ENCODE measurements at regions not wholly inside any gene's neighbourhood (a gene's known extent, or its start where the extent isn't known, plus 50 kb on each side); places are given as distances from the start of the nearest gene placed in this dataset.

DNA sequence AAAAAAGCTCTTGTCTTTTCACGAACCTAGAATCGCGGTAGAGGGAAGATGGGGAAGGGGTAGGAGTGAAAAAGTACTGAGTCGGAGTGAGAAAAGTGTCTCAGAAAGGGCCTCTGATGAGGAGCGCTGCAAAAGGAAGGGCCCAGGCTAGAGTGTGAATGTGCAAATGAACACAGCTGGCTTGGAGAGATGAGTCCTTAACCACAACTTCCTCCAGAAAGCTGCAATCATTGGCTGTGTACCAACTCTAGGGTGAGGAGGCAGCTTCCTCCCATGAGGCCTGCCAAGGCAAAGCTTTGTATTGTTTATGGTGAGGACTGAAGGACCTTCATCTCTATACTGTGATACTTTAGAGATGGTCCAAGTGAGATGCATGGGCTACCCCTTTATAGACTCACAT is 566.9 kb upstream of the ANO5 start:
- TF ChIP-seq, protein P1, sequence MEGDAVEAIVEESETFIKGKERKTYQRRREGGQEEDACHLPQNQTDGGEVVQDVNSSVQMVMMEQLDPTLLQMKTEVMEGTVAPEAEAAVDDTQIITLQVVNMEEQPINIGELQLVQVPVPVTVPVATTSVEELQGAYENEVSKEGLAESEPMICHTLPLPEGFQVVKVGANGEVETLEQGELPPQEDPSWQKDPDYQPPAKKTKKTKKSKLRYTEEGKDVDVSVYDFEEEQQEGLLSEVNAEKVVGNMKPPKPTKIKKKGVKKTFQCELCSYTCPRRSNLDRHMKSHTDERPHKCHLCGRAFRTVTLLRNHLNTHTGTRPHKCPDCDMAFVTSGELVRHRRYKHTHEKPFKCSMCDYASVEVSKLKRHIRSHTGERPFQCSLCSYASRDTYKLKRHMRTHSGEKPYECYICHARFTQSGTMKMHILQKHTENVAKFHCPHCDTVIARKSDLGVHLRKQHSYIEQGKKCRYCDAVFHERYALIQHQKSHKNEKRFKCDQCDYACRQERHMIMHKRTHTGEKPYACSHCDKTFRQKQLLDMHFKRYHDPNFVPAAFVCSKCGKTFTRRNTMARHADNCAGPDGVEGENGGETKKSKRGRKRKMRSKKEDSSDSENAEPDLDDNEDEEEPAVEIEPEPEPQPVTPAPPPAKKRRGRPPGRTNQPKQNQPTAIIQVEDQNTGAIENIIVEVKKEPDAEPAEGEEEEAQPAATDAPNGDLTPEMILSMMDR (IDR thresholded peaks at IDR 0.05), result no peak
- DNase-seq (ENCODE audit: low spot score) (no peak), ATAC-seq (ENCODE audit: low FRiP score) (no peak)

DNA sequence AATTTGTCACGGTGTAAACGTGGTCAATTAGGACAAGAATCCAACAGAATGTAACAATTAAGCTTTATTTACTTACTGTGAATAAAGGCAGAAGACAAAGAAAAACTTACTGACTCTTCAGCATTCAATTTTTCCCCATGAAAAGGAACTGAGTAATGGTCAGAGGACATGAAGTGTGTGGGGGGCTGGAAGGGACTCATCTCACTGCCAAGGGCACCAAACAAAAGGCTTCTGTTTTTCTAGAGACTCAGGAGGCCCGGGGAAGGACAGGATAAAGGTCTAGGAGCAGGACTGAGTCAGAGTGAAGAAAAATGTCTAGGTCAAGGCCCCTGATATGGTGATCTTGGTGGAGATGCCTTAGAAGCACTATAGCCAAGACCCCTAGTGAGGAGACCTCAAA is 564.2 kb upstream of the ANO5 start:
- TF ChIP-seq, protein P1 (IDR thresholded peaks at IDR 0.05), result no peak
- DNase-seq (ENCODE audit: low spot score) (no peak), ATAC-seq (ENCODE audit: low FRiP score) (no peak)

DNA sequence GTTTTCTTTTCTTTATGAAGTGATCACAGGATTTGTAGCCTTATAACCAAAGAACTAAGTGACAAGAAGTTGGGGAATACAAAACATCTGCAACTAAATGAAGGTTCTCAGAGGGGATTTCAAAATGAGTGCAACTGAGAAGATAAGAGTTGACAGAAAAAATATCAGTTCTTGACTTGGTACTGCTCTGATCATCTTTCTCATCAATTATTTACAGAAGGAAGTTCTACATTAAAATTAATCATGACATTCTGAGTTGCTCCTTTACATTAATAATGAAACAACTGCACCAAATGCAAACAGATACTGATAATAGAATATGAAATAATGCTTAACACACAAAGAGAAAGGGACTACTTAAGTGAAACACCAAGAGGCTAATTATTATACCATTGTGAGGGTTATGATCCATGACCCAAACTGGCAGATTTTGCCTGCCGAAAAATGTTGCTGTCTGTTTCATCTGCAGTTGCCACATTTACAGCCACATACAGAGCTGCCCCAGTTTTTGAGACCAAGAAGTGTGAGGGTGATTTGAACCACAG is 561.9 kb upstream of the ANO5 start:
- ATAC-seq (ENCODE audit: low FRiP score), result no peak
- TF ChIP-seq, protein P1 (IDR thresholded peaks at IDR 0.05), result no peak
- no peak for DNase-seq (ENCODE audit: low spot score)

GRCh38 chr11:21631991-21632390 is 560.9 kb upstream of the ANO5 start:
- ATAC-seq (ENCODE audit: low FRiP score) (no peak), DNase-seq (ENCODE audit: low spot score) (no peak)
- TF ChIP-seq, protein P1 (IDR thresholded peaks at IDR 0.05), result no peak

DNA sequence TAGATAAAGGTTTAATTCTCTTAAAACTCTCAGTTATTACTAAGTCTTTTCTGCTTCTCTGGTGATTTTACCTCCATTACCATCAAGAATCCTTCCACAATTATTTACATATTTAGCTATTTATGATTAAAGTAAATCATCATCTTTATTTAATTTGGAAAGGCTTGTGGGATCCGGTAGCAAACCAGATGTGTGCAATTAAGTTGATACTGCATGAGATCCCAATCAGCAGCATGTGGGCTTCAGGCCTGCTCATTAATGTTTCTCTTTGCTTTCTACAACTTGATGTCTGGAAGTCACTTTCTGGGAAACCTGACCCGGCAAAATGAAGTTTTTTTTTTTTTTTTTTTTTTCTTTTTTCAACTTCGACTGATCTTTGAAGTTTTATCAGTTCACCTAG is 558.4 kb upstream of the ANO5 start:
- DNase-seq (ENCODE audit: low spot score), result no peak
- TF ChIP-seq, protein P1 (IDR thresholded peaks at IDR 0.05), result no peak
- ATAC-seq (ENCODE audit: low FRiP score), result no peak

GRCh38 chr11:21634956-21635355 is 557.9 kb upstream of the ANO5 start:
- no peak for DNase-seq (ENCODE audit: low spot score)
- TF ChIP-seq, protein P1 (IDR thresholded peaks at IDR 0.05), result no peak
- ATAC-seq (ENCODE audit: low FRiP score), result no peak

DNA sequence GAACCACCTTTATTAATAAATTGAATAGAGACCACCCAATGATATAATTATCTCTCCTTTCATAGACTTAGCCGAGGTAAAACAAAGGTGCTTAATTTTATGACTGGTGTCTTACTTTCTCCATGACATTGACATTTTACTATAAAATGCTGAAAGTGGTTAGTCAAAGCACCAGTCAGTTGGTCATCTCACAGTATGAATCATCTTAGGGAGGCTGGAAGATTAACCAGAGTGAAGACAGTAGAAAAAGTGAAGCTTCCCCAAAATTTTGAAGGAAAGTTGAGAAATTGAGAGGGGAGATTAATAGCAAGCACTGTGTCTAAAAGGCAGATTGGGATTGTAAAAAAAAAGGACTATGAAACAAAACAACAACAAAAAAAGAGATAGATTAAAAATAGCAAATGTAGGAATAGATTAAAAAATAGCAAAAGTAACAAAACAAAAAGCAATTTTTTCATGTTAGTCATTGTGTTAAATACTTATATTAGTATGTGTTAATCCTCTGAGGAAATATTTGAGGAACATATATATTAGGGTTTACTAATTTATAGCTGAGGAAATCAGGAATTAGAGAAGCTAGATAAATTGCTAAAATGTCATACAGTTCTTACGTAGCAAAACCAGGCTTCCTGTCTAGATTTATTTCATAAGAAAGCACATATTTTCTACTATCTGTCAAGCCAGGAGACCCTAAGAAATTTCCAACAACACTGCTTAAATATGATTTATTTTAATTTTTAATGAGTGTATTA is 557.3 kb upstream of the ANO5 start:
- DNase-seq (ENCODE audit: low spot score) (no peak), ATAC-seq (ENCODE audit: low FRiP score) (no peak)
- TF ChIP-seq, protein P1 (IDR thresholded peaks at IDR 0.05), result no peak
